IMR-90 (cell line): ENCODE measurements at regions not wholly inside any gene's neighbourhood (a gene's known extent, or its start where the extent isn't known, plus 50 kb on each side); places are given as distances from the start of the nearest gene placed in this dataset.

Experiments
- ATAC-seq: fragments of 200-7000 bp; cut with Tn5 transposase; 2 replicates; pipeline ENCODE4 v1.9.1; 2020; ENCODE audit warnings: low read depth, mild to moderate bottlenecking, moderate library complexity
- BruUV-seq: library from RNA; stranded (reverse); fragments of 400-500 nt; replicated peaks from 2 replicates; lab custom pipeline; 2021; lab: Mats Ljungman, UMichigan
- CTCF ChIA-PET: fragments of 300-600 bp; formaldehyde crosslinking; extraction: SDS; loops from one replicate; lab custom pipeline; 2021; ENCODE audit warnings: antibody characterized with exemption; lab: Yijun Ruan, JAX
- POLR2A ChIA-PET: fragments of 300-600 bp; sonication (Branson Sonifier 250); formaldehyde crosslinking; loops from one replicate; lab custom pipeline; 2022; ENCODE audit warnings: antibody characterized with exemption; ENCODE audit not compliant: unreplicated experiment; lab: Charles Lee
- DNase-seq: peaks from one replicate; pipeline ENCODE4 v3.0.0; 2013
- H2AFZ ChIP-seq: replicated peaks from 2 replicates; pipeline ENCODE3; 2013; ENCODE audit warnings: low read length, mild to moderate bottlenecking; ENCODE audit not compliant: poor library complexity
- H2AK5ac ChIP-seq: 2 replicates; pipeline ENCODE4 v1.6.1; 2013; ENCODE audit warnings: low read depth, low read length, inconsistent platforms
- H2AK9ac ChIP-seq: replicated peaks from 2 replicates; pipeline ENCODE3; 2013; ENCODE audit warnings: mild to moderate bottlenecking, low read depth, low read length, moderate library complexity; ENCODE audit not compliant: poor library complexity
- H2BK120ac ChIP-seq: 2 replicates; pipeline ENCODE4 v1.6.1; 2013; ENCODE audit warnings: low read depth, low read length, inconsistent platforms
- H2BK15ac ChIP-seq: 3 replicates; pipeline ENCODE4 v1.6.1; 2013; ENCODE audit warnings: low read depth, low read length, inconsistent platforms
- H2BK20ac ChIP-seq: 2 replicates; pipeline ENCODE4 v1.6.1; 2013; ENCODE audit warnings: low read depth, mild to moderate bottlenecking, inconsistent platforms, low read length, moderate library complexity
- H2BK5ac ChIP-seq: 2 replicates; pipeline ENCODE4 v1.6.1; 2013; ENCODE audit warnings: mild to moderate bottlenecking, low read depth, low read length, inconsistent platforms; ENCODE audit not compliant: poor library complexity, severe bottlenecking
- H3K14ac ChIP-seq: replicated peaks from 2 replicates; pipeline ENCODE4 v1.6.1; 2013; ENCODE audit warnings: low read depth, low read length, inconsistent platforms
- H3K18ac ChIP-seq: 2 replicates; pipeline ENCODE4 v1.6.1; 2013; ENCODE audit warnings: low read depth, low read length, control low read depth
- H3K23ac ChIP-seq: 2 replicates; pipeline ENCODE4 v1.6.1; 2013; ENCODE audit warnings: low read depth, low read length, inconsistent platforms
- H3K27ac ChIP-seq: 2 replicates; pipeline ENCODE4 v1.5.1; 2013; ENCODE audit warnings: mild to moderate bottlenecking, control low read depth, low read length; ENCODE audit not compliant: insufficient read depth
- H3K27me3 ChIP-seq: 2 replicates; pipeline ENCODE4 v1.6.1; 2013; ENCODE audit warnings: low read length; ENCODE audit not compliant: control insufficient read depth, insufficient read depth
- H3K36me3 ChIP-seq: 2 replicates; pipeline ENCODE4 v1.6.1; 2013; ENCODE audit warnings: low read length, mixed read lengths; ENCODE audit not compliant: control insufficient read depth, insufficient read depth
- H3K4ac ChIP-seq: 2 replicates; pipeline ENCODE4 v1.6.1; 2013; ENCODE audit warnings: low read depth, low read length, inconsistent platforms
- H3K4me1 ChIP-seq: 2 replicates; pipeline ENCODE4 v1.6.1; 2013; ENCODE audit warnings: low read length, mixed read lengths; ENCODE audit not compliant: control insufficient read depth, insufficient read depth
- H3K4me2 ChIP-seq: 2 replicates; pipeline ENCODE4 v1.6.1; 2013; ENCODE audit warnings: low read depth, mild to moderate bottlenecking, control low read depth, low read length, moderate library complexity
- H3K4me3 ChIP-seq: 2 replicates; pipeline ENCODE4 v1.5.1; 2013; ENCODE audit warnings: low read depth, mild to moderate bottlenecking, control low read depth, low read length, moderate library complexity; ENCODE audit not compliant: insufficient read depth
- H3K56ac ChIP-seq: 2 replicates; pipeline ENCODE4 v1.6.1; 2013; ENCODE audit warnings: low read length, inconsistent platforms; ENCODE audit not compliant: insufficient read depth; ENCODE audit errors: extremely low read depth
- H3K79me1 ChIP-seq, 2 experiments: 2 replicates each; pipeline ENCODE4 v1.6.1; 2013; ENCODE audit warnings: low read length in 2 of 2, inconsistent platforms in 1 of 2, low read depth in 1 of 2
- H3K9ac ChIP-seq: 2 replicates; pipeline ENCODE4 v1.6.1; 2013; ENCODE audit warnings: low read depth, low read length, control low read depth
- H3K9me1 ChIP-seq: 2 replicates; pipeline ENCODE4 v1.6.1; 2013; ENCODE audit warnings: low read length, inconsistent platforms; ENCODE audit not compliant: insufficient read depth
- H3K9me3 ChIP-seq: 2 replicates; pipeline ENCODE4 v1.6.1; 2013; ENCODE audit warnings: low read length; ENCODE audit not compliant: control insufficient read depth, insufficient read depth
- H4K20me1 ChIP-seq: 2 replicates; pipeline ENCODE4 v1.6.1; 2013; ENCODE audit warnings: low read length, inconsistent platforms; ENCODE audit not compliant: insufficient read depth
- H4K5ac ChIP-seq: 2 replicates; pipeline ENCODE4 v1.6.1; 2013; ENCODE audit warnings: mild to moderate bottlenecking, low read depth, low read length, control low read depth
- H4K8ac ChIP-seq, 2 experiments: 2 replicates each; pipeline ENCODE4 v1.6.1; 2013; ENCODE audit warnings: low read depth in 2 of 2, low read length in 2 of 2, control low read depth in 1 of 2, inconsistent platforms in 1 of 2
- H4K91ac ChIP-seq: 2 replicates; pipeline ENCODE4 v1.6.1; 2013; ENCODE audit warnings: low read depth, low read length, inconsistent platforms; ENCODE audit not compliant: insufficient read depth
- CEBPB ChIP-seq: IDR thresholded peaks from 2 replicates; pipeline ENCODE4 v1.6.1; 2012; ENCODE audit warnings: low read depth, low read length, improper control_type of control experiment
- ELK1 ChIP-seq: fragments of 150-350 bp; IDR thresholded peaks from 2 replicates; pipeline ENCODE4 v1.6.1; 2016; ENCODE audit warnings: low read depth, mild to moderate bottlenecking, low read length, moderate library complexity, borderline replicate concordance
- MAFK ChIP-seq: IDR thresholded peaks from 2 replicates; pipeline ENCODE4 v1.6.1; 2012; ENCODE audit warnings: low read depth, low read length, improper control_type of control experiment
- MXI1 ChIP-seq: IDR thresholded peaks from 2 replicates; pipeline ENCODE4 v1.6.1; 2012; ENCODE audit warnings: low read depth, mild to moderate bottlenecking, low read length, moderate library complexity, borderline replicate concordance
- NFE2L2 ChIP-seq: fragments of 150-350 bp; IDR thresholded peaks from 2 replicates; pipeline ENCODE4 v1.6.1; 2016; ENCODE audit warnings: low read depth, mild to moderate bottlenecking, low read length
- RCOR1 ChIP-seq: IDR thresholded peaks from 2 replicates; pipeline ENCODE4 v1.6.1; 2012; ENCODE audit warnings: mild to moderate bottlenecking, low read length, improper control_type of control experiment; ENCODE audit not compliant: insufficient replicate concordance
- RFX5 ChIP-seq: IDR thresholded peaks from 2 replicates; pipeline ENCODE4 v1.8.0; 2012; ENCODE audit warnings: low read depth, mild to moderate bottlenecking, low read length, moderate library complexity
- WGBS, 2 experiments: methylation state at CpG; one replicate each; pipeline versions ENCODE4 v1.1.5 to v1.1.7; 2013; ENCODE audit warnings: missing lambda C conversion rate in 2 of 2; ENCODE audit not compliant: insufficient read length in 1 of 2; ENCODE audit errors: extremely low coverage in 2 of 2; 5-methylcytosine and 5-hydroxymethylcytosine counted together
- dilution Hi-C: fragments of 300-500 bp; cut with HindIII; formaldehyde crosslinking; loops from one replicate; pipeline ENCODE4 v1.14.3; 2018; ENCODE audit warnings: low sequenced_read_pairs; ENCODE audit not compliant: unreplicated experiment
- in situ Hi-C: fragments of 300-500 bp; cut with MboI; formaldehyde crosslinking; loops from 3 replicates; pipeline ENCODE4 v1.14.3; 2019; ENCODE audit warnings: low sequenced_read_pairs, inconsistent platforms, mixed read lengths
- intact Hi-C: fragments of 100-400 bp; cut with micrococcal nuclease; formaldehyde crosslinking; loops from 2 replicates; pipeline ENCODE4 v1.10.0; 2022

GRCh38 chr20:51959066-51959542 is 156.8 kb upstream of the SALL4 start:
- intact Hi-C loops = loop anchor here (5.0 kb wide), 1 partner anchor 587 kb away; no protein-coding TSS in a partner anchor
- no peak overlapping the region for H3K56ac ChIP-seq
- H3K4me3 ChIP-seq = no peak overlapping the region
- H3K9me1 ChIP-seq = no peaks in the 10 kb centered on the region
- no peak overlapping the region for H3K23ac ChIP-seq
- no CpG with 5 or more reads among the region's 3 CpGs for WGBS, 2 experiments
- peak overlapping the region; percentile 50; the same call in 1 of the 2 replicates for H3K4me2 ChIP-seq
- H2BK20ac ChIP-seq = no peak overlapping the region
- no peaks in the 10 kb centered on the region; the same call in 1 of the 2 replicates for H3K27me3 ChIP-seq
- peaks cover 4% of the 10 kb centered on the region; the same call in 1 of the 2 replicates for H3K4me1 ChIP-seq
- no peak for DNase-seq
- no peak overlapping the region for H4K91ac ChIP-seq
- ChIA-PET POLR2A (interaction anchor here (0.6 kb wide), 1 partner anchor 61 kb away, joined by 4 read pairs; no protein-coding TSS in a partner anchor), CTCF (interaction anchor here (0.9 kb wide), 1 partner anchor 159 kb away, joined by 3 read pairs; no protein-coding TSS in a partner anchor)
- H2AK5ac ChIP-seq = no peak overlapping the region
- no peak overlapping the region for H3K4ac ChIP-seq
- no peak overlapping the region for H3K18ac ChIP-seq
- H4K5ac ChIP-seq = no peak overlapping the region
- dilution Hi-C loops = no loop called here
- no peak overlapping the region for H2BK5ac ChIP-seq
- ATAC-seq = no peak
- no peak overlapping the region for H3K27ac ChIP-seq
- in situ Hi-C loops = no loop called here
- no peak overlapping the region for H2AK9ac ChIP-seq
- no peaks in the 10 kb centered on the region for H3K79me1 ChIP-seq
- H2BK120ac ChIP-seq = no peak overlapping the region
- H2BK15ac ChIP-seq = no peak overlapping the region
- no peaks in the 10 kb centered on the region for H3K36me3 ChIP-seq
- no peak overlapping the region for H3K9ac ChIP-seq
- H4K8ac ChIP-seq = no peak overlapping the region
- no peaks in the 10 kb centered on the region for H3K9me3 ChIP-seq
- no peak overlapping the region for H3K14ac ChIP-seq
- H2AFZ ChIP-seq = no peak overlapping the region
- no TSS peak for BruUV-seq
- H4K20me1 ChIP-seq = no peaks in the 10 kb centered on the region
- no peak for TF ChIP-seq RCOR1
- TF ChIP-seq ELK1 = no peak
- TF ChIP-seq MAFK = no peak
- TF ChIP-seq NFE2L2 = no peak
- TF ChIP-seq CEBPB = no peak
- TF ChIP-seq RFX5 = no peak
- TF ChIP-seq MXI1 = no peak
